ENCODE measurements at regions not wholly inside any gene's neighbourhood (a gene's known extent, or its start where the extent isn't known, plus 50 kb on each side); places are given as distances from the start of the nearest gene placed in this dataset.

DNA sequence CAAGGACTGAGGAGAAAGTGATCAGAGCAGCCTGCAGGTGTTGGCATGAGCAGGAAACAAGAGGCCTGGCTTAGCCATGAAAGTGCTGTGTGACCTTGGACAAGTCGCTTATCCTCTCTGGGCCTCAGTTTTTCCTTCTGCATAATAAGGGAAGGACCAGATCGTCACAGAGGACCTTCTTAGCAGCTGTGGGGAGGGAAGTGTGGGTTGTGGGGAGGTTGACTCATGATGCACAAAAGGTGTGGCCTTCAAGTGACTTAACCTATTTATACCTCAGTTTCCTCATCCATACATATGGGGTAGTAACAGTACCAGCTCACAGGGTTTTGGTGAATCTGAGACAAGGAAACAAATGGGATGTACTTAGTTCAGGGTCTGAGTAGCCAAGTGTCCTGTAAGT, 658.8 kb downstream of the MATN1 start:
- TF ChIP-seq, protein P1, sequence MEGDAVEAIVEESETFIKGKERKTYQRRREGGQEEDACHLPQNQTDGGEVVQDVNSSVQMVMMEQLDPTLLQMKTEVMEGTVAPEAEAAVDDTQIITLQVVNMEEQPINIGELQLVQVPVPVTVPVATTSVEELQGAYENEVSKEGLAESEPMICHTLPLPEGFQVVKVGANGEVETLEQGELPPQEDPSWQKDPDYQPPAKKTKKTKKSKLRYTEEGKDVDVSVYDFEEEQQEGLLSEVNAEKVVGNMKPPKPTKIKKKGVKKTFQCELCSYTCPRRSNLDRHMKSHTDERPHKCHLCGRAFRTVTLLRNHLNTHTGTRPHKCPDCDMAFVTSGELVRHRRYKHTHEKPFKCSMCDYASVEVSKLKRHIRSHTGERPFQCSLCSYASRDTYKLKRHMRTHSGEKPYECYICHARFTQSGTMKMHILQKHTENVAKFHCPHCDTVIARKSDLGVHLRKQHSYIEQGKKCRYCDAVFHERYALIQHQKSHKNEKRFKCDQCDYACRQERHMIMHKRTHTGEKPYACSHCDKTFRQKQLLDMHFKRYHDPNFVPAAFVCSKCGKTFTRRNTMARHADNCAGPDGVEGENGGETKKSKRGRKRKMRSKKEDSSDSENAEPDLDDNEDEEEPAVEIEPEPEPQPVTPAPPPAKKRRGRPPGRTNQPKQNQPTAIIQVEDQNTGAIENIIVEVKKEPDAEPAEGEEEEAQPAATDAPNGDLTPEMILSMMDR (IDR thresholded peaks at IDR 0.05) = no peak
- no peak for TF ChIP-seq EZH2phosphoT487 (IDR thresholded peaks at IDR 0.05)

Data from neural progenitor cell (in vitro differentiated cells).